GM10266 (cell line): ENCODE measurements at regions not wholly inside any gene's neighbourhood (a gene's known extent, or its start where the extent isn't known, plus 50 kb on each side); places are given as distances from the start of the nearest gene placed in this dataset.
A peak's percentile ranks its signal among the peaks of the same experiment; 100 is the strongest.
"Not testable (repeated sequence)": the region's sequence is repeated elsewhere in the genome, so short reads cannot be mapped to it uniquely, and the experiment has no call there.

ENCODE experiments used
- DNase-seq: peaks from one replicate; pipeline ENCODE4 v3.0.0; 2012; ENCODE audit errors: extremely low spot score
- TF ChIP-seq, protein P1 (sequence below): IDR thresholded peaks from 2 replicates; pipeline ENCODE4 v1.5.1; 2012; ENCODE audit warnings: mild to moderate bottlenecking, low read depth; ENCODE audit not compliant: control insufficient read depth, insufficient read depth; ENCODE audit errors: missing control alignments

DNA sequence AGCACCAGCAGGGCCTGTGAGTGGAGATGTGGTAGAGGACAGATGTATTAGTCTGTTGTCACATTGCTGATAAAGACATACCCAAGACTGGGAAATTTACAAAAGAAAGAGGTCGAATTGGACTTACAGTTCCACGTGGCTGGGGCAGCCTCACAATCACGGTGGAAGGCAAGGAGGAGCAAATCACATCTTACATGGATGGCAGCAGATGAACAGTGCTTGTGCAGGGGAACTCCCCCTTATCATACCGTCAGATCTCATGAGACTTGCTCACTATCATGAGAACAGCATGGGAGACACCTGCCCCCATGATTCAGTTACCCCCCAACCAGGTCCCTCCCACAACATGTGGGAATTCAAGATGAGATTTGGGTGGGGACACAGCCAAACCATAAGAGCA lies 361.9 kb downstream of the VRK1 start:
- DNase-seq: no peak

DNA sequence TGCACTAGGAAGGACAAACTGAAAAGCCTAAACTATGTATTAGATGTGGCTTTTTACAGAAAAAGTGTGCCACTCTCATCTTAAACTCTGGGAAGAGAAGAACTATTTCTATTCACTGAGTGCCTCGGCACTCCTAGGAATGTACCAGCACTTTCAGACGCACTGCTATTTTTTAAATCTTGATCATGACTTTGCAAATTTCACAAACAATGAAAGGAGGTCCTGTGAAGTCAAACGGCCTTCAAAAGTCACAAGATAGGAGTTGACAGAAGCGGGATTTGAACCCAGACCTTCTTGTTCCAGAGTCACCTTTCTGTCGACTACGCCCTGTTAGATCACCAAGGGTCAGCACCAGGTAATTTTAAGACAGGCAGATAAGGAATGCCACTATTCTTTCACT lies 365.4 kb downstream of the VRK1 start:
- TF ChIP-seq, protein P1, sequence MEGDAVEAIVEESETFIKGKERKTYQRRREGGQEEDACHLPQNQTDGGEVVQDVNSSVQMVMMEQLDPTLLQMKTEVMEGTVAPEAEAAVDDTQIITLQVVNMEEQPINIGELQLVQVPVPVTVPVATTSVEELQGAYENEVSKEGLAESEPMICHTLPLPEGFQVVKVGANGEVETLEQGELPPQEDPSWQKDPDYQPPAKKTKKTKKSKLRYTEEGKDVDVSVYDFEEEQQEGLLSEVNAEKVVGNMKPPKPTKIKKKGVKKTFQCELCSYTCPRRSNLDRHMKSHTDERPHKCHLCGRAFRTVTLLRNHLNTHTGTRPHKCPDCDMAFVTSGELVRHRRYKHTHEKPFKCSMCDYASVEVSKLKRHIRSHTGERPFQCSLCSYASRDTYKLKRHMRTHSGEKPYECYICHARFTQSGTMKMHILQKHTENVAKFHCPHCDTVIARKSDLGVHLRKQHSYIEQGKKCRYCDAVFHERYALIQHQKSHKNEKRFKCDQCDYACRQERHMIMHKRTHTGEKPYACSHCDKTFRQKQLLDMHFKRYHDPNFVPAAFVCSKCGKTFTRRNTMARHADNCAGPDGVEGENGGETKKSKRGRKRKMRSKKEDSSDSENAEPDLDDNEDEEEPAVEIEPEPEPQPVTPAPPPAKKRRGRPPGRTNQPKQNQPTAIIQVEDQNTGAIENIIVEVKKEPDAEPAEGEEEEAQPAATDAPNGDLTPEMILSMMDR: no peak

More for the DNA sequence above, 361.9 kb downstream of the VRK1 start:
- TF ChIP-seq, protein P1: no peak

DNA sequence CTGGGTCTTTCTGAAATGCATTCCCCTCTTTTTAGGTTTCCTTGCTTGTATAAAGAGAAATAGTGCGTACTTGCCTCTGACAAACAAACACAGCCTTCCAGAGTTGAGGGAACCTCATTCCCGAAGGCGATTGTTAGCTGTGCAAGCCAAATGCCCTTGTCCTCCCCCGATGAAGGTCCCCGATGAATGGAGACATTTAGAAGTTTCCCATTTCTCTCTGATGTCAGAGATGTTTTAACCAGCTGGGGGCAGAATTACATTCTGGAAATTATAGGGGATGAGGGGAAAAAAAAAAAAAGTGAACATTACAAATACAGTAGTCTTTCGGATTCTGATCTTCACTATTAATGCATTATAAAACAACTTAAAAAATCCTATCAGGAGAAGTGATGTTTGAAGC lies 366.8 kb downstream of the VRK1 start:
- TF ChIP-seq, protein P1: no peak
- DNase-seq: no peak

More for the DNA sequence above, 365.4 kb downstream of the VRK1 start:
- DNase-seq: no peak

DNA sequence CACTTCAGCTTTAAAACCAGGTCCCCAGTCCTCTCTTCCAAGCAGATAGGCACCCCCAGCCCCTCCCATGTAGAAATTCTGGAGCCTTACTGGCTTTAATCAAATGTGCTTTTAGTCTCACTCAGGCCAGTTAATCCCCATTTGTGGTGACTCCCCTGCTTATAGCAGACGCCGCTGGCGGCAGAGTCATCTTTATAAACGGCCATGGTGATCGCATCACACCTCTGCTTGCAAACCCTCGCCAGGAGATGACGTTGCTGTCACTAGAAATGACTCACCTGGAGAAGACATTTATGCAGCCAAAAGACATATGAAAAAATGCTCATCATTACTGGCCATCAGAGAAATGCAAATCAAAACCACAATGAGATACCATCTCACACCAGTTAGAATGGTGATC lies 369.3 kb downstream of the VRK1 start:
- TF ChIP-seq, protein P1: no peak
- DNase-seq: no peak

DNA sequence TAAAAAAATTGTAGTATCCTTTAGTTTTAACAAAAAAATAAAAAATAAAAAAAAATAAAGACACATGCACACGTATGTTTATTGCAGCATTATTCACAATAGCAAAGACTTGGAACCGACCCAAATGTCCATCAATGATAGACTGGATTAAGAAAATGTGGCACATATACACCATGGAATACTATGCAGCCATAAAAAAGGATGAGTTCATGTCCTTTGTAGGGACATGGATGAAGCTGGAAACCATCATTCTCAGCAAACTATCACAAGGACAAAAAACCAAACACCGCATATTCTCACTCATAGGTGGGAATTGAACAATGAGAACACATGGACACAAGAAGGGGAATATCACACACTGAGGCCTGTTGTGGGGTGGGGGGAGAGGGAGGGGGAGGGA lies 370.4 kb downstream of the VRK1 start:
- not testable (repeated sequence) for DNase-seq

DNA sequence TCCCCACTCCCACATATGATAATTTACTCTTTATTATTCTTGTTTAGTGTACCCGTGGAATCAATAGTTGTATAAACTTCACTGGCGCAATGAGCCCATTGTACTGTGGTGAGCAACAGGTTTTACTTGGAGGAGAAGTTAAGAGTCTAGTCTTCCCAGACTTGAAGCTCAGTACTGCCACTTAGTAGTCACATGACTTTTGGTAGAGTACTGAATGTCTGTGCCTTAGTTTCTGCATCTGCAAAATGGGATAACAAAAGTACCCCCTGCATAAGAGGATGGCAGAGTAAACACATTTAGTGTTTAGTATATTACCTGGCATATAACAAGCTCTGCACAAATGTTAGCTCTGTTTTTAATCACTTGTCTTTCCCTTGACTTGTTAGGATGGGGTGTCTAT lies 375.5 kb downstream of the VRK1 start:
- no peak for DNase-seq
- TF ChIP-seq, protein P1: no peak

DNA sequence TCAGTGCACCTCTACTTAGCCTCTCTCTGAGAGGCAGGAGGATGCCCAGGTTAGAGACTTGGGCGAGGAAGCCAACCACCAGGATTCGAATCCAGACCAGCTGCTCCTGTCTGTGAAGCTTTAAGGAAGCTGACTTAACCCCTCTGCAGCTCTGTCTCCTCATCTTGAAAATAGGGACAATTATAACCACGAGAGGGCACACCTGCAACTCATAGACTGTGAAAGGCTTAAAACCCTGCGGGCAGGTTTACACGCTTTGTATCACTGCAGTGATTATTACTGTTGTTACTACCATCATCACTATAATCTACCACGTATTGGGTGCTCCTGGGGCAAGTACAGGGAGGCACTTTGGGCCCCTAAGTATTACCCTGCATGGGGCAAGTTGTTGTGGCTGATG lies 379.8 kb downstream of the VRK1 start:
- DNase-seq: no peak

DNA sequence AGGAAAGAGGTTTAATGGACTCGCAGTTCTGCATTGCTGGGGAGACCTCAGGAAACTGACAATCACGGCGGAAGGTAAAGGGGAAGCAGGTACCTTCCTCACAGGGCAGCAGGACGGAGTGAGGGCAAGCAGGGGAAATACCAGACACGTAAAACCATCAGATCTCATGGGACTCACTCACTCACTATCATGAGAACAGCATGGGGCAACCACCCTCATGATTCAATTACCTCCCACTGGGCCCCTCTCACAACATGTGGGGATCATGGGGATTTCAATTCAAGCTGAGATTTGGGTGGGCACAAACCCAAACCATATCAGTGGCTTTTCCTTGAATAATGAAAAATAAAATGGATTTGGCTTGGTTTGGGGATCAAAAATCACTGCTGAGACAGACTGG lies 380.5 kb downstream of the VRK1 start:
- TF ChIP-seq, protein P1: no peak
- no peak for DNase-seq

More for the DNA sequence above, 379.8 kb downstream of the VRK1 start:
- TF ChIP-seq, protein P1: peak; percentile 7
